Central memory CD8-positive, alpha-beta T cell (primary cell): ENCODE measurements at regions not wholly inside any gene's neighbourhood (a gene's known extent, or its start where the extent isn't known, plus 50 kb on each side); places are given as distances from the start of the nearest gene placed in this dataset.

ENCODE experiments used
- ATAC-seq: fragments of 150-1000 bp; cut with Tn5 transposase; replicated peaks from 2 replicates; pipeline ENCODE4 v1.10.0; 2022; ENCODE audit warnings: mild to moderate bottlenecking, moderate FRiP score, moderate number of reproducible peaks; ENCODE audit not compliant: poor library complexity, severe bottlenecking; ENCODE audit errors: extremely low read depth
- DNase-seq, 2 donors: peaks; one replicate each; pipeline ENCODE4 v3.0.0; 2021; ENCODE audit warnings: low spot score in 2 of 2
- H3K27ac Mint-ChIP-seq: one replicate; pipeline ENCODE4 v1.8.0; 2022; ENCODE audit warnings: low read depth, mild to moderate bottlenecking, moderate library complexity, mixed read lengths
- H3K27me3 Mint-ChIP-seq: one replicate; pipeline ENCODE4 v1.8.0; 2022; ENCODE audit warnings: mixed read lengths
- H3K36me3 Mint-ChIP-seq: one replicate; pipeline ENCODE4 v1.8.0; 2022; ENCODE audit warnings: mild to moderate bottlenecking, moderate library complexity, mixed read lengths; ENCODE audit not compliant: insufficient read depth
- H3K4me1 Mint-ChIP-seq: one replicate; pipeline ENCODE4 v1.8.0; 2022; ENCODE audit warnings: mixed read lengths
- H3K4me3 Mint-ChIP-seq: one replicate; pipeline ENCODE4 v1.8.0; 2022; ENCODE audit warnings: mild to moderate bottlenecking, moderate library complexity, mixed read lengths
- H3K9me3 Mint-ChIP-seq: one replicate; pipeline ENCODE4 v1.8.0; 2022; ENCODE audit warnings: mixed read lengths

DNA sequence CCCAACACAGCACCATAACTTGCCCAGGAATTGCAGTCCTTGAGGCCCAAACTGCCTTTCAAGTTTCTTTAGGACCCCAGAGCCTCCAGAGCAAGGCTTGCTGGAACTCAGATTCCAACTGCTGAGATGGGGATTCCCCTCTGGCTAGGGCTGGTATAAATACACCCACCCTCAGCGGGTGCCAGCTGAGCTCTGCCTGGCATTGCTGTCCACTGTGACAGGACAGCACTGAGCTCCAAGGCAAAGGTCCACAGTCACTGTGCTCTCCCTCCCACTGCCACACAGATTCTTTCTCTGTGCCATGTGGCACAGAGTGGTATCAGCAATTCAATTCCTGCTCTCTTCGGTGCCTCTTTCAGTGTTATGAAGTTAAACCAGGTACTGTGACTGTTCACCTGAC lies 304.2 kb upstream of the LMCD1 start:
- H3K4me1 Mint-ChIP-seq = no peaks in the 10 kb centered on the region
- H3K9me3 Mint-ChIP-seq = no peaks in the 10 kb centered on the region
- DNase-seq = no peak
- no peak overlapping the region for H3K4me3 Mint-ChIP-seq
- H3K27ac Mint-ChIP-seq = no peak overlapping the region
- H3K36me3 Mint-ChIP-seq = peaks cover 1% of the 10 kb centered on the region
- peaks cover 25% of the 10 kb centered on the region for H3K27me3 Mint-ChIP-seq
- ATAC-seq = no peak

DNA sequence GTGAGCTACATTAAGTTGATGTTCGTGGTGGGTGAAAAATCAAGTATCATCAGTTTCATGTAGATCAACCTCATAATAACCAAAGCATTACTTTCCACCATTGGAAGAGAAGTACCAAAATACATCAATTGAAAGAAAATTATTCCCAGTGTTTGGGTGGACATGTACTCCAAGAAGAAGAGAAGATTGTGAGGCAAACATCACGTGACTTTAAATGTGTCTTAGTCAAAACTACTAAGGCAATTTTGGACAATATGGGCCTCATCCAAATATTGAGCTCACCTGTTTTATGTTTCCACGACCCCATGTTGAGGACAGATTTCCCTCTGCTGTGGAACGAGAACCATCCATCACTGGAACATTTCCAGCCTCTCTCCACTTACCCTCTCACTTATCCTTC lies 303.0 kb upstream of the LMCD1 start:
- Mint-ChIP-seq H3K4me3 (no peak overlapping the region), H3K27ac (no peak overlapping the region), H3K4me1 (no peaks in the 10 kb centered on the region), H3K9me3 (no peaks in the 10 kb centered on the region), H3K27me3 (peaks cover 25% of the 10 kb centered on the region), H3K36me3 (peaks cover 1% of the 10 kb centered on the region)
- DNase-seq = no peak
- ATAC-seq = no peak

DNA sequence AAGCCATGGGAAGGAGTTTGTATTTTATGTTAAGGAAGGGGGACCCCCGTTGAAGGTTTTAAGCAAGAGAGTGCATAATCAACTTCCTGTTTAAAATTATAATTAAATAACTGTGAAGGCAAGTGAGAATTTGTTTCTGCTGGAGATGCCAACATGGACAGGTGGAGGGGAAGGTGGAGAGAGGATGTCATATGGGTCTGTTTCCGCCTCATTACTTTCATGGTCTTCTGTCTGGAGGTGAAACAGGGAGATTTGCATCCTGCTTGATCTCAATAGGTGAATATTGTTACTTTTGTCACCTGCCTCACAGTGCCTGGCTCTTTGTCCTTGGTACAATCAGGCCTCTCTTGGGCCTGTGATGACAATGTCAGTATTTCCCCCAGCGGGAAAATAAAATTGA lies 300.6 kb upstream of the LMCD1 start:
- H3K4me3 Mint-ChIP-seq = no peak overlapping the region
- H3K9me3 Mint-ChIP-seq = no peaks in the 10 kb centered on the region
- peaks cover 14% of the 10 kb centered on the region for H3K27me3 Mint-ChIP-seq
- no peaks in the 10 kb centered on the region for H3K4me1 Mint-ChIP-seq
- DNase-seq (no peak), ATAC-seq (no peak)
- H3K36me3 Mint-ChIP-seq = peaks cover 1% of the 10 kb centered on the region
- H3K27ac Mint-ChIP-seq = no peak overlapping the region

DNA sequence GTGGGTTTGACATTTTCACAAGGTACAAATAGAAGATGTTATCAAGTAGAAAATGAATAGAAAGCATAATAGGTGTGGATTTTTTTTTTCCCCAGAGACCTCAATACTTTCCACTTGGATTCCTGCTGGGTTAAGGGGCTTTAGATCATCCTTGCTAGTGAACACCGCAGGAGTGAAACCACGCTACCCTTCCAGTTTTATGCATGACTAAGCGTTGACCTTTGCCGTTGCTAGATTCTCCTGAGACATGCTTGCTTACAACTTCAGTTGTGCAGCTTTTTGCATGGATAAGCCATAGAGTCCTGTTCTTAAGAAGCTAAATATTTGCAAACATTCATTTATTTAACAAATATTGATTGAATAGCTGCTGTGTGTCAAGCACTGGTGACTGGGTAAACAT lies 299.7 kb upstream of the LMCD1 start:
- H3K4me1 Mint-ChIP-seq = no peaks in the 10 kb centered on the region
- H3K4me3 Mint-ChIP-seq = no peak overlapping the region
- no peaks in the 10 kb centered on the region for H3K9me3 Mint-ChIP-seq
- no peak overlapping the region for H3K27ac Mint-ChIP-seq
- ATAC-seq (no peak), DNase-seq (no peak)
- H3K36me3 Mint-ChIP-seq = peaks cover 1% of the 10 kb centered on the region
- peaks cover 12% of the 10 kb centered on the region for H3K27me3 Mint-ChIP-seq

DNA sequence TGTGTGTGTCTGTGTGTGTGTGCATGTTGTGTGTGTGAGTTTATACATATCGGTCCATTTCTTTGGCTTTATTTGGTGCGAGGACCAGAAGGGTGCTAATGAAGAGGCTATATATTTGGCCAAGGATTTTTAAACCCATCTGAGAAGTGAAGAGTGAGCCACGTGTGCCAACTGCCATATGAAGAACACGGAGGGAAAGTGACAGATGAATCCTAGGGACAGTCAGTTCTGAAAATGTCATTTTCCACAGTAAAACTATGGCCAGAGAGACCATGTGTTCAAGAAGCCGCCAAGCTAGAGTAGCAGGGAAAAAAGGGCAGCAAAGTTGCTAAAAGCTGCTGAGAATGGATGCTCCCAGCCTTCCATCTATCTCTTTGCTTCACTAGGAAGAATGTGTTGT lies 297.3 kb upstream of the LMCD1 start:
- H3K9me3 Mint-ChIP-seq = no peaks in the 10 kb centered on the region
- DNase-seq (no peak), ATAC-seq (no peak)
- peaks cover 1% of the 10 kb centered on the region for H3K36me3 Mint-ChIP-seq
- H3K4me1 Mint-ChIP-seq = no peaks in the 10 kb centered on the region
- peaks cover 10% of the 10 kb centered on the region for H3K27me3 Mint-ChIP-seq
- no peak overlapping the region for H3K4me3 Mint-ChIP-seq
- H3K27ac Mint-ChIP-seq = no peak overlapping the region

DNA sequence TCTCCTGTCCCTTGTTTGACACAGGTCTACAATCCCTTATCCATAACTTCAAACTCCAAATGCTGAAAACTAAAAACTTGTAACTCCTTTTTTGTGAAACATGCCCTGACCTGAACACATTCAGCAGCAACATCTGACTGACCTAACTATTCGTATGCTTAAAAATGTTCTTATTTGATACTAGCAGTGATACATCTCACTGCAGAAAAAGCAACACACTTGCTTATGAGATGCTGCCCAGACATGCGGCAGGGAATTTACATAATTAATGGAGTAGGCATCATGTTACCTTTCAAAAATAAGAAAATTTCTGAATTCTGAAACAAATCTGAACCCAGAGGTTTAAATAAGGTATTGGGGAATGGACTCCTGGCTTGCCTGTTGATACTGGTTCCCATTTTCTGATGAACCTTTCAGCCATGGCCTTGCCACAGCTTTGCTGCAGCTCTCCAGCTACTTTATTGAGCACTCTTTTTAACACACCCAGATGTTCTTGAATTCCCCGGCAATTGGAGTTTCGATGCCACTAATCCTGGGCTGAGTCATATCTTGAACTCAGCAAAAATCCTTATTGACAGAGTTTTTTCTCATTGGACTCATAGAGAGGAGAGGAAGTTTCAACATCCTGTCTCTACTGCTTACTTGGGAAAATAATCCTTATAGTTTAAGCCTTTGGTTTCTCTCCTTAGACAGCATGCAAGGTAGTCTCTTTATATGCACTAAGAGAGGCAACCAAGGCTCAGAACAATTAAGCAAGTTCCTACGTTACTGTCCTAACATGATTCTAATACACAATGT lies 296.6 kb upstream of the LMCD1 start:
- no peak for DNase-seq
- Mint-ChIP-seq H3K27ac (no peak overlapping the region), H3K4me1 (no peaks in the 10 kb centered on the region), H3K36me3 (peaks cover 1% of the 10 kb centered on the region), H3K27me3 (peaks cover 17% of the 10 kb centered on the region), H3K9me3 (no peaks in the 10 kb centered on the region), H3K4me3 (no peak overlapping the region)
- ATAC-seq = no peak

DNA sequence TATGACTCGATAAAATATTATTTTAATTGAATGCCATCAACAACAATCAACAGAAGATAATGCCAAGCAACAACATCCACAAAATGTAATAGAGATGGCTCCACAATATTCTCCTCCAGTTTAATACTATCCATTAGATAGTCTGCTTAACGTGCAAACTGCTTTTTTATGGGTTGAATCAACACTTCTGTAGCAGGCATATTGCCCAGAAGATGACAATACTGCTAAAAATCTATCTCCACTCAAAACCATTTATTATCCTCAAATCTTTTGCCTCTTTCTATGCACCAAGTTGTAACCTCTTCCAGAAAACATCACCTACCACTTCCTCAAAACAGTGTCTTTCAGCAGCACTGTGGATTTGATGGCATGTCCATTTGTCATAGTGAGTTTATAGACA lies 295.7 kb upstream of the LMCD1 start:
- H3K27me3 Mint-ChIP-seq = peaks cover 25% of the 10 kb centered on the region
- no peak overlapping the region for H3K27ac Mint-ChIP-seq
- H3K36me3 Mint-ChIP-seq = no peaks in the 10 kb centered on the region
- no peaks in the 10 kb centered on the region for H3K4me1 Mint-ChIP-seq
- DNase-seq (no peak), ATAC-seq (no peak)
- H3K9me3 Mint-ChIP-seq = no peaks in the 10 kb centered on the region
- no peak overlapping the region for H3K4me3 Mint-ChIP-seq

DNA sequence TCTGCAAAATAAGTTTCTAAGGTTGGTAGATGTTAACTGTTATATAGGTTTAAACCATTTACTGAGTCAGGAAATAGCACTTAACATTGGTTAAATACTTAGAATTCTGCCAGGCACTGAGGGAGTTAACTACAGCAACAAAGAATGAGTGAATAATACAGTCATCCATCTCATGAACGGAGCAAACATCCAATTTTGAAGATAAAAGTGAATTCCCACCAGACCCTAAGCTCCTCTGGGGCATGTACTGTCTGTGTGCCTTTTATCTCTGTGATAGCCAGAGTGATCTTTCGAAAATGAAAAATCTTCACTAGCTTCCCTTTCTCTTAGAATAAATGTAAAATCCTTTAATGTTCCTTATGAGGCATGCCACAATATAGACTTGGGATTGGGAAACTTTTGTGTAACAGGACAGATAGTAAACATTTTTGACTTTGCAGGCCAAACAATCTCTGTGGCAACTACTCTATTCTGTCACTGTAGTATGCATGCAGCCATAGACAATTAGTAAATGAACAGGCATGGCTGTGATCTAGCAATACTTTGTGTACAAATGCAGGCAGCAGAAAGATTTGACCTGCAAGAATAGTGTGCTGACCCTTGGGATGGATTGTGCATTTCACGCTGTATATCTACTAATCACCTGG lies 294.5 kb upstream of the LMCD1 start:
- no peaks in the 10 kb centered on the region for H3K4me1 Mint-ChIP-seq
- no peaks in the 10 kb centered on the region for H3K9me3 Mint-ChIP-seq
- no peak for ATAC-seq

DNA sequence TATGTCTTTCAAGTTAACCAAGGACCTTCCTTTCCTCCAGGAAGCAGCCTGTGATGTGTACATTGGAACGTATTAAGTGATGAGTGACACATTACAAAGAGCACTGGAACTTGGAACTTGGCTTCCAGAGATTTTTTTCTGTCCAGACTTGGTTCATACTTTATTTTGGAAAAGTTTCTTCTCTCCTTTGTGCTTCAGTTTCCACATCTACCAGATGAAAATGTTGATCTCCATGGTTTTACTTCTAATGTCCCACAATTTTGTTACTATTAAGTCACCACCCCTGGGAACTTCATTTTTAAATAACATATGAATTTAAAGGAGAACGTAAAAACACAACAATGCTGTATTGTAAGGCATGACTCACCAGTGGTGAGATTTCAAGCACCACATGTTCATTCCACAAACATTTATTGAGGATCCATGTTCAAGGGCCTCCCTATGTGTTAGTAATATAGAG lies 290.7 kb upstream of the LMCD1 start:
- Mint-ChIP-seq H3K36me3 (no peaks in the 10 kb centered on the region), H3K27ac (no peak overlapping the region), H3K4me3 (no peak overlapping the region), H3K27me3 (peaks cover 58% of the 10 kb centered on the region), H3K4me1 (no peaks in the 10 kb centered on the region), H3K9me3 (no peaks in the 10 kb centered on the region)
- ATAC-seq (no peak), DNase-seq (no peak)

More for the DNA sequence above, 294.5 kb upstream of the LMCD1 start:
- no peak for DNase-seq
- Mint-ChIP-seq H3K27ac (no peak overlapping the region), H3K27me3 (peaks cover 28% of the 10 kb centered on the region), H3K36me3 (no peaks in the 10 kb centered on the region), H3K4me3 (no peak overlapping the region)

DNA sequence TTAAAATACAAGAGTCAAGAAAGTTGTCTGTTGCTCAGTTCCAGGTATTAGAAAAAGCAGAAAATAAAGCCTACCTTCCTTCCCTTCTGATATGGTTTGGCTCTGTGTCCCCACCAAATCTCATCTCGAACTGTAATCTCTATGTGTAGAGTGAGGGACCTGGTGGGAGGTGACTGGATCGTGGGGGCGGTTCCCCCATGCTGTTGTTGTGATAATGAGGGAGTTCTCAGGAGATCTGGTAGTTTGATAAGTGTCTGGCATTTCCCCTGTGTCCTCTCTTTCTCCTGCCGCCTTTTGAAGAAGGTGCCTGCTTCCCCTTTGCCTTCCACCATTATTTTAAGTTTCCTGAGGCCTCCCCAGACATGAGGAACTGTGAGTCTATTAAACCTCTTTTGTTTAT lies 288.8 kb upstream of the LMCD1 start:
- DNase-seq (no peak), ATAC-seq (no peak)
- H3K9me3 Mint-ChIP-seq = no peaks in the 10 kb centered on the region
- H3K27me3 Mint-ChIP-seq = peaks cover 67% of the 10 kb centered on the region
- H3K4me3 Mint-ChIP-seq = no peak overlapping the region
- H3K36me3 Mint-ChIP-seq = no peaks in the 10 kb centered on the region
- no peak overlapping the region for H3K27ac Mint-ChIP-seq
- no peaks in the 10 kb centered on the region for H3K4me1 Mint-ChIP-seq

DNA sequence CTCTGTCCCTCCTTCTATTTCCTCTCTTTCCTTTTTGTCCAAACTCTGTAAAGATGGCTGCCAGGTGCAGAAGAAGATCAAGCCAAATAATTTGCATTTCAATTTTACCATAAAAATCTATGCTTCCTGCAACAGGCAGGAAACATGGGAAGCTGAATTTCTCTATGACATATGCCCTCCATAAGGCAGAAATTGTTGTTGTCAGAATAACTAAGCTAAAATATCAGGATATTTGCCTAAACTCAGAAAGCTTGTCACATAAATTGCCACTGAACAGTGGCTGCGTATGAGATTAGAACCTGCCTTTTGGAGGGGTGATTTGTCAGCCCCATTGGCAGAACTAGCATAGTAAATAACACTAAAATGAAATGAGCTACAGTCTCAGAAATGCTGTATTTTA lies 288.3 kb upstream of the LMCD1 start:
- Mint-ChIP-seq H3K4me1 (no peaks in the 10 kb centered on the region), H3K36me3 (no peaks in the 10 kb centered on the region), H3K9me3 (no peaks in the 10 kb centered on the region), H3K27me3 (peaks cover 67% of the 10 kb centered on the region), H3K27ac (no peak overlapping the region), H3K4me3 (no peak overlapping the region)
- ATAC-seq (no peak), DNase-seq (no peak)

DNA sequence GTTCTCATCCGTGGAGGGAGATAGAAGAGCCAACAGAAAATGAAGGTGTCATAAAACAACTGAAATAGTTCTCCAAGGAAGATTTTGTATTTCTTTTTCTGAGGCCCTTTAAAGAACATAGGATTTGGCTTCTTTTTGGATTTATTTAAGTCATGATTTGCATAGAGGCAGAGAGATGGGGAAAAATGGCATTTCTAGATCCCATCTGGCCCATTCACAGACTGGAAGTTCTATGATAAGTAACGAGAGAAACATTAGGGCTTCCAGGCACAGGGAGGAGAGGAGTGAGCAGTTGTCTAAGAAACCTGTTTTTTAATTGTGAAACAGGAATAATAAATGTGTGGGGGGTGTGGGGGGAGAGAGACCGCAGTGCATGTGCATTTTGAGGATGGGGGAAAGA lies 285.8 kb upstream of the LMCD1 start:
- no peak overlapping the region for H3K4me3 Mint-ChIP-seq
- H3K4me1 Mint-ChIP-seq = no peaks in the 10 kb centered on the region
- peaks cover 51% of the 10 kb centered on the region for H3K27me3 Mint-ChIP-seq
- no peaks in the 10 kb centered on the region for H3K9me3 Mint-ChIP-seq
- ATAC-seq = no peak
- H3K27ac Mint-ChIP-seq = no peak overlapping the region
- DNase-seq = no peak
- no peaks in the 10 kb centered on the region for H3K36me3 Mint-ChIP-seq

DNA sequence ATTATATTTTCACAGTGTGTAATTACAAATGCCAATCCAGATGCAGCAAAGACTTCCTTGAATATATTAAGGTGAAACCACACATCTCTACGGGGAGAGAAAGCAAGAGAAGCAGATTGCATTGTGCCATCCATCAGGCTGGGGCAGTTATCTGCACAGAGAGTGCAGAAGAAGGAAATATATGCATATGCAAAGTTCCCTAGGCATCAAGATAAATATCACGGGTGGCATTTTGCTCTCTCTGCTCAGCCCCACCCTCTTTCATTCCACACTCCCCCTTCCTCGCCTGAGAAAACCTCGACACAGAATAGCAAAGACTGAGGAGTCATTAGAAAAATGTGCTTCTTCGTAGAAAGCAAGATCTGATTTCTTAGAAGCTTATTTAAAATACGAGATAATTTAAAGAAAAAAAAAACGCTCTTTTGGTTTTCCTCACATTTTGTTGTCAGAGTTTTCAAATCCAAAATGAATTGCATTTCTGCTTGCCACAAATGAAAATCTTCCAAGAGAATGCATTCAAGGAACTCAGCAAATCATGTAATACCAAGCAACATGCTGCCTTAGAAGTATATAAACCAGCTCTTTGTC lies 283.2 kb upstream of the LMCD1 start:
- H3K4me1 Mint-ChIP-seq = no peaks in the 10 kb centered on the region
- no peaks in the 10 kb centered on the region for H3K9me3 Mint-ChIP-seq
- H3K4me3 Mint-ChIP-seq = no peak overlapping the region
- H3K27me3 Mint-ChIP-seq = peaks cover 39% of the 10 kb centered on the region
- ATAC-seq = no peak
- no peak for DNase-seq
- no peaks in the 10 kb centered on the region for H3K36me3 Mint-ChIP-seq
- no peak overlapping the region for H3K27ac Mint-ChIP-seq
